HG03571 (cell line): ENCODE measurements at regions not wholly inside any gene's neighbourhood (a gene's known extent, or its start where the extent isn't known, plus 50 kb on each side); places are given as distances from the start of the nearest gene placed in this dataset.
"Not testable (repeated sequence)": the region's sequence is repeated elsewhere in the genome, so short reads cannot be mapped to it uniquely, and the experiment has no call there.

Source experiments
- ATAC-seq: cut with Tn5 transposase; IDR thresholded peaks from one replicate; pipeline ENCODE4 v1.9.1; 2021; ENCODE audit not compliant: unreplicated experiment

- ATAC-seq: peak; percentile 58
Observed at GRCh38 chr15:45863881-45864580, 229.2 kb downstream of the SQOR start.

- ATAC-seq: no peak
Observed at GRCh38 chr15:45866616-45867015, 231.8 kb downstream of the SQOR start.

- ATAC-seq: no peak
Observed at GRCh38 chr15:45867281-45867680, 232.5 kb downstream of the SQOR start.

- ATAC-seq: no peak
Observed at GRCh38 chr15:45868109-45868691, 233.4 kb downstream of the SQOR start.

- no peak for ATAC-seq
Observed at GRCh38 chr15:45869034-45869668, 234.3 kb downstream of the SQOR start.

DNA sequence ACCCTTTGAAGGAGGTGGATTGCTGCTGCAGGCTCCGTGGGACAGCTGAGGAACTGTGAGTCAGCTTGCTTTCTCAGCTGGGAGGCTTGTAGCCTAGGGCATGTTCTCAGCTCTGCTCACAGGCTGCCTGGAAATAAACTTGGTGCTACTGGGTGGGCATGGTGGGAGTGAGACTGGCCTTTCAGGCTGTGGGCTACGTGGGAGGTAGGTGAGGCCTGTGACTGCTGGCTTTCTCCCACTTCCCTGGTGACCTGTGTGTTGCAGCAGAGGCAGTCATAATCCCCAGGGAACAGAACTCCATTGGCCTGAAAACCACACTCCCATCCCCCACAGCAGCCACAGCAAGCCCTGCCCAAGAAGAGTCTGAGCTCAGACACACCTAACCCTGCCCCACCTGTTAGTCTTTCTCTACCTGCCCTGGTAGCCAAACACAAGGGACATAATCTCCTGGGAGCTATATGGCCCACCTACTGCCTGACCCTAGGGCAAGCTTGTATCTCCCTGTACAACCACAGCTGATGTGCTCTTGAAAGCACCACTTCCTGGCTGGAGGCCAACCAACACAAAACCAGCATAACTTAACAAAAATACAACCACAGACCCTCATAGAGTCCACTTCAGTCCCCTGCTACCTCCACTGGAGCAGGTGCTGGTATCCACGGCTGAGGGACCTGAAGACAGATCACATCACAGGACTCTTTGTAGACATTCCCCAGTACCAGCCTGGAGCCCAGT, 236.5 kb downstream of the SQOR start:
- ATAC-seq: no peak

GRCh38 chr15:45873781-45874180, 239.0 kb downstream of the SQOR start:
- no peak for ATAC-seq

DNA sequence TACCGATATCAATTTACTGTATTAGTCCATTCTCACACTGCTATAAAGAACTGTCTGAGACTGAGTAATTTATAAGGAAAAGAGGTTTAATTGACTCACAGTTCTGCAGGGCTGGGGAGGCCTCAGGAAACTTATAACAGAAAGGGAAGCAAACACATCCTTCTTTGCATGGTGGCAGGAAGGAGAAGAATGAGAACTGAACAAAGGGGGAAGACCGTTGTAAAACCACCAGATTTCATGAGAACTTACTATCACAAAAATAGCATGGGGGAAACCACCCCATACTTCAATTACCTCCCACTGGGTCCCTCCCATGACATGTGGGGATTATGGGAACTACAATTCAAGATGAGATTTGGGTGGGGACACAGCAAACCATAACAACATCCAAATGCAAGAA, 239.7 kb downstream of the SQOR start:
- ATAC-seq: not testable (repeated sequence)

DNA sequence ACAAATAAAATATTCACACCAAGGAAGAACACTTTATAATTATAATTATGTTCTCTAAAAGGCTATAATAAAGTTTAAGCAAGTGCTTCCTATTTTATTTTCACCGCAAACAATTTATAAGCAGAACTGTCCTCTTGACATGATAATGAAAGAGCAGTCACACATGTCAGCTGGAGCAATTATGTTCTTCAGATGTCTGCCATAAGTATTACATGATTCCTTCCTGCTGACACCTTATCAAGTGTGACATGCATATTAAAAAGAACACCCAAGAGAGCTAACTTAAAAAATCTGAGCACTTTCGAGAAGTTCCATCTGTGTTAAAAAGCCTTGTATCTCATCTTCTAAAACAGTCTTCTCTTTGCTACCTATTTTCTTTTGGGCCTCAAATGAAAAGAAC, 249.5 kb downstream of the SQOR start:
- ATAC-seq: no peak

DNA sequence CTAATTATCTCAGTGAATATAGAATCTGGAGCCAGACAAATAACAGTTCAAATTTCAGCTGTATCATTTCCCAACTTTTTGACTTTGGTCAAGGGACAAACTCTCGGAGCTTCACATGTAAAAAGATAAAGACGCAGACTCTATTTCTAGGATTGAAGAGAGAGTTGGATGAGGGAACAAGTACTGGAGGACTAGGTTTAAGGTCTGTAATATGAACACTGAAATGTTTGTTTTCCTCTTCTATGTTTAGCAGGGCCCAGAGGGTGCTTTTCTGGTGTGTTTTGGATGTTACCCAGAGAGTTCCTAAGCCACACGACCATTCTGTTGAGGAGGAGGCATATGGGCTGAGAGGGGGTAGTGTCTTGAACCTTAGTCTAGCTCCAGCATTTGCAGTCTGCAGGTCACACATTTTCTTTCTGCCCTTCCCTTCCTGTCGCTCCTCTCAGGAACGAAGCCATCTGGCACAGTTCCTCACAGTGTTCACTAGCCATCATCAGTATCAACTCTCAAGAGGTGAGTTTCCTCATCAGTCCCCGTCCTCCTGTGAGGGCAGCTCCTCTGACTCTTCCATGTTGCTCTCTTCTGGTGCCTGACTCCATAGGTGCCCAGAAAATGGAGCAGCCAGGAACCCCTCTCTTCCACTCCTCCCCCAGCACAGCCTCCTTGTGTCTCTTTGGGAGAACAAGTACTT, 250.1 kb downstream of the SQOR start:
- ATAC-seq: no peak

GRCh38 chr15:45885801-45886200, 251.0 kb downstream of the SQOR start:
- ATAC-seq: no peak

GRCh38 chr15:45891766-45892165, 256.9 kb downstream of the SQOR start:
- no peak for ATAC-seq

GRCh38 chr15:45892182-45892581, 257.4 kb downstream of the SQOR start:
- ATAC-seq: no peak

DNA sequence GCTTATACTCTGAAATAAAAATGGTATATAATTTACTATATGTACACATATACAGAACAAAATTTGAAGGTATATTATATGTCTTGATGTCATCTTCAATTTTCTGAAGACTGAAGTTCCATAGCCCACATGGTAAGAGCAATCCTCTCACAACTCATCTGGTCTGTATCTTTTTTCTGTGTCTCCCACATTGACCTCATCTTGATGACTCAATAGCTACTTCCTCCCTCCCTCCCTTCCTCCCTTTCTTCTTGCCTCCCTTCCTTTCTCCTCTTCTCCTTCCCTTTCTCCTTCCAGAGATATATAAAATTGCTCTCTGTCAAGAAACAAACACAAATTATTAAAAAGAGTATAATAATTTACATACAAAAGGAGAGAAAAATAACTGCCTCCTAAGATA, 268.5 kb downstream of the SQOR start:
- ATAC-seq: no peak

DNA sequence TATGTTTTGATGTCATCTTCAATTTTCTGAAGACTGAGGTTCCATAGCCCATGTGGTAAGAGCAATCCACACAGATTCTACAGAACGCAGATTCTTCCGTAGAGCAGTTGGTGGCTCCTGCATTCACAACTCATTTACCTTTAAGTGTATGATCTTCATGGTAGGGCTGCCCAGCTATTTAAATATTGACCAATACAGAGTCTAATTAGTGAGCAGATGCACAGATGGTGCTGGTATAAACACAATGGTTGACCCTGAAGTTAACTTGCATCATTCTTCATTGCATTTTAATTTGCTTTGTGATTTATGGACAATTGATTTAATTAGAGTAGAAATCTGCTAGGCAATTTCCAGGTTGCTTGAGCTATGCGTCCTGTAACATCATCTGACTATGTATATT, 269.2 kb downstream of the SQOR start:
- no peak for ATAC-seq

GRCh38 chr15:45906230-45906629, 271.4 kb downstream of the SQOR start:
- no peak for ATAC-seq

- no peak for ATAC-seq
Observed at GRCh38 chr15:45910671-45911070, 275.8 kb downstream of the SQOR start.

DNA sequence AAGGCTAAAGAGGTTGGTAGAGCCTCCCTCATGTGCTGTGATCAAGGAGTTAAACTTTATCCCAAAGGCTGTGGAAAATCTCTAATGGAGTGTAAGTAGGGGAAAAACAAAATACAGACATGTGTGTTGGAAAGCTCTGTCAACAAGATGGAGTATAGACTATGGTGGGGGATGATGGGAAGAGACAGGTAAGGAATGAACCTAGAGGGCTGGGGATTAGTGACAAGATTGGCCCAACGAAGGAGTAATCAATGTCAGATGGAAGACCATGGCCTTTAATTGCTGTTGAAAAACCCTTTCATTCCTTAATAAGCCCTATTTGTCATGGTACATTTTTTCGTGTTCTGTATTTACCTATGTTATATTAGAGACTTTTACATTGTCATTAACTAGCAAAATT, 278.6 kb downstream of the SQOR start:
- no peak for ATAC-seq

GRCh38 chr15:45914425-45914824, 279.6 kb downstream of the SQOR start:
- no peak for ATAC-seq

- no peak for ATAC-seq
Observed at GRCh38 chr15:45918839-45919238, 284.0 kb downstream of the SQOR start.

GRCh38 chr15:45919806-45920205, 285.0 kb downstream of the SQOR start:
- ATAC-seq: no peak
